GM10266 (cell line): ENCODE measurements at regions not wholly inside any gene's neighbourhood (a gene's known extent, or its start where the extent isn't known, plus 50 kb on each side); places are given as distances from the start of the nearest gene placed in this dataset.

Experiments used
- DNase-seq: peaks from one replicate; pipeline ENCODE4 v3.0.0; 2012; ENCODE audit errors: extremely low spot score
- CTCF ChIP-seq: IDR thresholded peaks from 2 replicates; pipeline ENCODE4 v1.5.1; 2012; ENCODE audit warnings: mild to moderate bottlenecking, low read depth; ENCODE audit not compliant: control insufficient read depth, insufficient read depth; ENCODE audit errors: missing control alignments

- no peak for DNase-seq
- TF ChIP-seq CTCF: no peak
Measured at GRCh38 chr5:98121036-98121936, 652.2 kb upstream of the RGMB start.

GRCh38 chr5:98128271-98128670, 645.2 kb upstream of the RGMB start:
- no peak for TF ChIP-seq CTCF
- DNase-seq: no peak

GRCh38 chr5:98128846-98129245, 644.6 kb upstream of the RGMB start:
- DNase-seq: no peak
- TF ChIP-seq CTCF: no peak

GRCh38 chr5:98130261-98131035, 643.0 kb upstream of the RGMB start:
- no peak for TF ChIP-seq CTCF
- DNase-seq: no peak

GRCh38 chr5:98144116-98144515, 629.3 kb upstream of the RGMB start:
- no peak for DNase-seq
- TF ChIP-seq CTCF: no peak

GRCh38 chr5:98144710-98145109, 628.8 kb upstream of the RGMB start:
- no peak for DNase-seq
- TF ChIP-seq CTCF: no peak

- TF ChIP-seq CTCF: no peak
- DNase-seq: no peak
Measured at GRCh38 chr5:98157368-98157767, 616.1 kb upstream of the RGMB start.
